ENCODE measurements at regions not wholly inside any gene's neighbourhood (a gene's known extent, or its start where the extent isn't known, plus 50 kb on each side); places are given as distances from the start of the nearest gene placed in this dataset.

DNA sequence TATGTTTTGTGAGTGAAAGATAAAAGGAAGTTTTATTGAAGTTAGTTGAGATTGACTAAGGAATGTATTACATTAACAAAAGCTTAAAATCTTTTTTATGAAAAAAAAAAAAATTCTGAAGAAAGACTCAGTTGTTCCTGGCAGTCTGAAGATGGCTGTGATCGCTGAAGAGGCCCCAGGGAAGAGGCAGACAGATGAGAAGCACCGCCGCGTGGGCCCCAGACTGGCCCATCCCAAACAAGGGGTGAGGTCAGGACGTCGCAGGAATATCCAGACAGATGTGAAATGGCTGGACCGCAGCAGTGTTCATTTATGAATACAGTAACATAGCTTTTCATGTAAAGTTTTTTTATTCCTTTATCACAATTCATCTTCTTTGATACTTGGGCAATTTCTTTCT lies 194.2 kb downstream of the TBXT start:
- Histone ChIP-seq H2AK5ac (ENCODE audit: low read depth, low read length) (no peak overlapping the region), H2BK5ac (ENCODE audit: low read depth, low read length, poor library complexity, severe bottlenecking) (no peak overlapping the region), H3K4me2 (ENCODE audit: low read depth, low read length) (no peak overlapping the region), H3K27ac (ENCODE audit: insufficient read depth, low read length) (no peak overlapping the region), H3K36me3 (ENCODE audit: control insufficient read depth, insufficient read depth, low read length) (peaks cover 9% of the 10 kb centered on the region), H3K18ac (ENCODE audit: low read depth, low read length) (no peak overlapping the region), H4K91ac (ENCODE audit: insufficient read depth, low read depth, low read length) (no peak overlapping the region), H3K14ac (replicated peaks; ENCODE audit: low read depth, low read length) (no peak overlapping the region), H4K8ac (ENCODE audit: low read depth in 2 of 2, low read length in 2 of 2) (no peak overlapping the region), H2BK15ac (ENCODE audit: low read depth, low read length) (no peak overlapping the region), H3K79me1 (ENCODE audit: low read depth in 1 of 2, low read length in 2 of 2) (peaks cover 0 to 27% of the 10 kb centered on the region in 2 experiments; a peak in 2 of 4 replicates), H4K20me1 (ENCODE audit: insufficient read depth, low read length) (peaks cover 7% of the 10 kb centered on the region), H3K9me1 (ENCODE audit: insufficient read depth, low read length) (no peaks in the 10 kb centered on the region; the same call in 1 of the 2 replicates), H2BK20ac (ENCODE audit: low read depth, low read length) (no peak overlapping the region), H3K56ac (ENCODE audit: extremely low read depth, insufficient read depth, low read length) (no peak overlapping the region), H2AFZ (replicated peaks; ENCODE audit: low read length, poor library complexity) (no peak overlapping the region), H3K9me3 (ENCODE audit: control insufficient read depth, insufficient read depth, low read length) (no peaks in the 10 kb centered on the region), H2BK120ac (ENCODE audit: low read depth, low read length) (no peak overlapping the region), H3K27me3 (ENCODE audit: control insufficient read depth, insufficient read depth, low read length) (no peaks in the 10 kb centered on the region), H3K4me1 (ENCODE audit: control insufficient read depth, insufficient read depth, low read length) (peaks cover 3% of the 10 kb centered on the region), H3K4ac (ENCODE audit: low read depth, low read length) (no peak overlapping the region), H2AK9ac (replicated peaks; ENCODE audit: low read depth, low read length, poor library complexity) (no peak overlapping the region), H3K4me3 (ENCODE audit: insufficient read depth, low read depth, low read length) (no peak overlapping the region), H3K23ac (ENCODE audit: low read depth, low read length) (no peak overlapping the region), H3K9ac (ENCODE audit: low read depth, low read length) (no peak overlapping the region), H4K5ac (ENCODE audit: low read depth, low read length) (no peak overlapping the region)
- no peak for DNase-seq
- no peak for ATAC-seq (ENCODE audit: low read depth)
- TF ChIP-seq POLR2A (IDR thresholded peaks at IDR 0.05; ENCODE audit: low read depth, low read length) (no peak), MAFK (IDR thresholded peaks at IDR 0.05; ENCODE audit: low read depth, low read length) (no peak), CHD1 (IDR thresholded peaks at IDR 0.05; ENCODE audit: low read depth, low read length) (no peak), CEBPB (IDR thresholded peaks at IDR 0.05; ENCODE audit: low read depth, low read length) (no peak), RFX5 (IDR thresholded peaks at IDR 0.05; ENCODE audit: low read depth, low read length) (no peak), MAZ (IDR thresholded peaks at IDR 0.05; ENCODE audit: borderline replicate concordance, low read depth, low read length) (no peak), NFE2L2 (IDR thresholded peaks at IDR 0.05; ENCODE audit: low read depth, low read length) (no peak), RAD21 (IDR thresholded peaks at IDR 0.05; ENCODE audit: low read length) (no peak)
- TF ChIP-seq, protein P1, sequence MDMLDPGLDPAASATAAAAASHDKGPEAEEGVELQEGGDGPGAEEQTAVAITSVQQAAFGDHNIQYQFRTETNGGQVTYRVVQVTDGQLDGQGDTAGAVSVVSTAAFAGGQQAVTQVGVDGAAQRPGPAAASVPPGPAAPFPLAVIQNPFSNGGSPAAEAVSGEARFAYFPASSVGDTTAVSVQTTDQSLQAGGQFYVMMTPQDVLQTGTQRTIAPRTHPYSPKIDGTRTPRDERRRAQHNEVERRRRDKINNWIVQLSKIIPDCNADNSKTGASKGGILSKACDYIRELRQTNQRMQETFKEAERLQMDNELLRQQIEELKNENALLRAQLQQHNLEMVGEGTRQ (IDR thresholded peaks at IDR 0.05; ENCODE audit: low read depth, low read length) = no peak
- TF ChIP-seq, protein P2, sequence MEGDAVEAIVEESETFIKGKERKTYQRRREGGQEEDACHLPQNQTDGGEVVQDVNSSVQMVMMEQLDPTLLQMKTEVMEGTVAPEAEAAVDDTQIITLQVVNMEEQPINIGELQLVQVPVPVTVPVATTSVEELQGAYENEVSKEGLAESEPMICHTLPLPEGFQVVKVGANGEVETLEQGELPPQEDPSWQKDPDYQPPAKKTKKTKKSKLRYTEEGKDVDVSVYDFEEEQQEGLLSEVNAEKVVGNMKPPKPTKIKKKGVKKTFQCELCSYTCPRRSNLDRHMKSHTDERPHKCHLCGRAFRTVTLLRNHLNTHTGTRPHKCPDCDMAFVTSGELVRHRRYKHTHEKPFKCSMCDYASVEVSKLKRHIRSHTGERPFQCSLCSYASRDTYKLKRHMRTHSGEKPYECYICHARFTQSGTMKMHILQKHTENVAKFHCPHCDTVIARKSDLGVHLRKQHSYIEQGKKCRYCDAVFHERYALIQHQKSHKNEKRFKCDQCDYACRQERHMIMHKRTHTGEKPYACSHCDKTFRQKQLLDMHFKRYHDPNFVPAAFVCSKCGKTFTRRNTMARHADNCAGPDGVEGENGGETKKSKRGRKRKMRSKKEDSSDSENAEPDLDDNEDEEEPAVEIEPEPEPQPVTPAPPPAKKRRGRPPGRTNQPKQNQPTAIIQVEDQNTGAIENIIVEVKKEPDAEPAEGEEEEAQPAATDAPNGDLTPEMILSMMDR (conservative IDR thresholded peaks at IDR 0.05; ENCODE audit: low read depth, low read length) = no peak
- no TSS peak for BruUV-seq (replicated peaks)
- in situ Hi-C loops (cut with MboI; ENCODE audit: low sequenced_read_pairs) (no loop called here), intact Hi-C loops (cut with micrococcal nuclease) (no loop called here), dilution Hi-C loops (cut with HindIII; ENCODE audit: low sequenced_read_pairs, unreplicated experiment) (no loop called here)
- POLR2A ChIA-PET (ENCODE audit: unreplicated experiment) = no interaction called here
- 74% methylated on average over 4 of the region's 7 CpGs; no CpG with 5 or more reads in 1 of the 2 experiments for WGBS, 2 experiments (ENCODE audit: extremely low coverage in 2 of 2, insufficient read length in 1 of 2)
- CTCF ChIA-PET = no interaction called here
